HL-60/S4 treated with retinoic acid at 250 ng/mL for 4 days and 3 days (cell line): ENCODE measurements at regions not wholly inside any gene's neighbourhood (a gene's known extent, or its start where the extent isn't known, plus 50 kb on each side); places are given as distances from the start of the nearest gene placed in this dataset.
"Not testable (repeated sequence)": the region's sequence is repeated elsewhere in the genome, so short reads cannot be mapped to it uniquely, and the experiment has no call there.

Source experiments
- in situ Hi-C: fragments of 300-500 bp; cut with MboI; formaldehyde crosslinking; loops from 2 replicates; pipeline ENCODE4 v1.7.0; 2022; ENCODE audit warnings: low sequenced_read_pairs

DNA sequence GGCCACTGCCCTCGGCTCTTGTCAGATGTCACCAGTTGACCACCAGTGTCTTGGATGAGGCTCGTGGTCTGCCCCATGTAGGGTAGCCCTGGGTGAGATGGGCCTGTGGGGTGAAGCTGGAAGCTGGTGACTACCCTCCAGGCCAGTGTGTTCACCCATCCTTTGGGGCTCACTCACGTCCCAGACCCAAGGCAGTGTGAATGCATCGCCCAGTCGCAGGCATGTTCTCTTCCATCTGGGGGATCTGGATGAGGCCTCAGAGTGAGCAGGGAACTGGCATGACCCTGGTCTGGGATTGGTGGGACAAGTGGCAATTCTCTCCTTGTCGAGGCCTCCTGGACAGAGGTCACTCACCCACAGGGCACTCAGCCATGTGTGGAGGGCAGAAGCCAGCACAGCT, 120.1 kb upstream of the PHACTR3 start:
- in situ Hi-C loops = no loop called here

DNA sequence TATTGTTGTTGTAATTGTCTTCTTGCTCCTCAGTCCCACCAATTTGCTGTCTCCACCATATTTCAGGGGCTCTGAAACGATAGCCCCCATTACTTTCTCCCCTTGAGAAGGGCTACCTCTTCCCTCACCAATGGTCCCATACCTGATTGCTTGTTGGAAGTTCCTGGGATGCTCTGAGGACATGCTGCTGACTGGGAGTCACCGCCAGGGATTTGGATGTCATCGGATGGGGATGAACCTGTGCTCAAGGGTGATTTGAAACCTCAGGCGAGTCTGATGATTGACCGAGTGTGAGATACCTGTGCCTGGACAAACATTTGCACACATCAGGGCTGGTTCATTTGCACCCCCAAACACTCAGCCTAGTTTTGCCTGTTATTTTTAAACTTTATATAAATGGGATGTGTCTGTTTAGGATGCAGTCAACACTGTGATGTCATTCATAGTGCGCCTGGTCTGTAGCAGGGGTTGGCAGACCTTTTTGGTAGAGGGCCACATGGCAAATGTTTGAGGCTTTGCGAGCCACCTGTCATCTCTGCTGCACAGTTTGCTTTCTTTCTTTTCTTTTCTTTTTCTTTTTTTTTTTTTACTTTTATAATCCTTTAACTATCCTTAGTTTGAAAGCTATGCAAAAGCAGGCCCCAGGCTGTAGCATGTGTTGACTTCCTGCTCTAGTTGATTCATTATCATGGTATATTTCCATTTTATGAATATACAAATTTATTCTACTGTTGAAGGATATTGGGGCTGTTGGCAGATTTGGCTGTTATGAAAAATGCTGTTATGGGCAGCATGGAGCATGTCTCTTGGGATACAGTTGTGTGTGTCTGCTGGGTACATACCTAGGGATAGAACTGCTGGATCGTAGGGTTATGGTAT, 118.5 kb upstream of the PHACTR3 start:
- in situ Hi-C loops = no loop called here

DNA sequence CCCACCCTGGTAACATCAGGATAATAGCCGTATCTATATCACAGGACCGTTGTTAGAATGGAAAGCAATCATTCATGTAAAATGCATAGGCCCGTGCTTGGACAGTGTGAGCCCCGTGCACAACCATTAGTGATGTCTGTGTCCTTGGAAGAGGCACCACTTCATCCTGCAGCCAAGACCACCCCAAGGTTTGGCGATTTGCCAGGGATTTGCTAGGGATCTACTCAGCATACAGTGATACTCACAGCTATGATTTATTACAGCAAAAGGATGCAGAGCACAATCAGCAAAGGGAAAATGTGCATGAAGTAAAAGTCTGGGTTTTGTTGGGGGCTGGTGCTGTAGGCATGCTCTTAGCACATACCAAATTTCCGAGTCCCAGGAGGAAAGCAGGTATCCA, 115.9 kb upstream of the PHACTR3 start:
- in situ Hi-C loops = not testable (repeated sequence)

DNA sequence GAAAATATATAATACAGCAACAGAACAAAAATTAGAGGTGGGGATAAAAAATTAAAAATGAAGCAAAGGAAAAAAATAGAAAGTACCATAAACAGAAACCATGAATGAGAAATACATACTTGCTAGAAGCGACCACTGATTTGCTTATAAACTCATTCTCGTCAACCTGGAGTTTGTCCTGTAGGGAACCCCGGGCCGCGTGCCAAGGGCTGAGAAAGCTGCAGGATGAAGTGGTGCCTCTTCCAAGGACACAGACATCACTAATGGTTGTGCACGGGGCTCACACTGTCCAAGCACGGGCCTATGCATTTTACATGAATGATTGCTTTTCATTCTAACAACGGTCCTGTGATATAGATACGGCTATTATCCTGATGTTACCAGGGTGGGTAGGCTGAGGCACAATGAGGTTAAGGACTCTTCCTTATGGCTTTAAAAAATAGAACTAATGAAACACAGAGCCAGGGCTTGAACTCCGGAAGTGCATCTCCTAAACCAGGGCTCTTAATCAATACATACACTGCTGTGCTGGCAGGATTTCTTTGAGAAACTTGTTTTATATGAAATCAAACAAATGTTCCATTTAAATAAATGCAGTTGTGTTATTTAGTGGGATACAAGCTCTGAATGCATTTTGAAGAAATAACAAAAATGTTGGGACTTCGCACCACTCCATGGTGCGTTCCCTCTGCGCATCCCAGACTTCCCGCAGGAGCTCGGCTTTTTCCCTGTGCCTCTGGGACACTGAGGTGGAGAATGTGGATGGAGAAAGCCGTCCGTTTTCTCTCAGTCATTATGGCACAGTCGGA, 113.9 kb upstream of the PHACTR3 start:
- in situ Hi-C loops = not testable (repeated sequence)

DNA sequence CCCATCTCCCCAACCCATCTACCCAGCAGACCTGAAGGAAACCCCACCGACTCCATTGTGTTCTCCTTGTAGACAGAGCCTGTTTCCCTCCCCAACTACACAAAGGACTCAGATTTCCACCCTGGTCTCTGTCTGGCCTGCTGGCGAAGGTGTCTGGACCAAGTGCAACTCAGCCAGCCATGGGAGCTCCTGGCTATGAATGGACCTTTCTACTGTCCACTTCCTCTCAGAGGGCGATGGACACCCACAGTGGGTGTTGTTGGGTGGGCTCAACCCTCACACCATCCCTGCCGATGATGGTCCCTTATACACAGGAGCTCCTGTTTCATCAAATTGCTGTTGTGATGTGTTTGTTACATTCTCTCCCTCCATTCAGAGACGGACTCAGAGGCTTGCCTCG, 112.5 kb upstream of the PHACTR3 start:
- in situ Hi-C loops = no loop called here

DNA sequence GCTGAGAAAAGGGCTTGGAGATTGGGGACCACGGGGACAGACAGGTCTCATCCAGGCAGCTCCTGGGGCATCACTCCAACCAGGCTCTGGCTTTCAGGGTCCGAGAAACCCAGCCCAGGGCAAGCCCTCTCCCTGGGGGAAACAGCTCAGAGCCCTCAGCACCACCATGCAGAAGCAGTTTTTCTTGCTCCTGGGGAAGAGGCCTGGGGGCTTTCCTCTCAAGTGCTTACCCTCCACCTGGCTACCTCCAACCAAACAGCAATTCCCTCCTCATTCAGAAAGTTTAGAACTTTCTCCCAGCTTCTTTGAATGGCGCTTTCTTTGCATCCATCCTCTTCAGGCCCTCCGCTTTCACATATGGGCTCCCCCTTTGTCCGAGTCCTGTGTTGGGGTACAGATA, 110.4 kb upstream of the PHACTR3 start:
- in situ Hi-C loops = no loop called here

DNA sequence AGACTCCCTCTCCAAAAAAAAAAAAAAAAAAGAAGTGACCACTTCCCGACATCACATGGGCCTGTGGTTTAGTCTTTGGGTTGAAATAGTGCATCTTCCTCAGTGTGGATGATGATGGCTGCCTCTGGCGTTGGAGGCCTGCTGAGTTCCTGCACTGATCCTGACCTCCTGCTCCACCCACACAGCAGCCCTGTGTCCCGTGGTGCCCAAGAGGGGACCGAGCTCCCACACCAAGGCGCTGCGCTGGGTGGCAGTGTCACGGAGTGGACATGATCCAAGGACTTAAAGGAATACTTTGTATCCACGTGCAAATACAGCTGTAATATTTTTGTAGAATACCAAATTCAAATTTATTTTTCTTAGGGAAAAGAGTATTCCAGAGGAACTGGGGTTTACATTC, 109.2 kb upstream of the PHACTR3 start:
- in situ Hi-C loops = no loop called here

DNA sequence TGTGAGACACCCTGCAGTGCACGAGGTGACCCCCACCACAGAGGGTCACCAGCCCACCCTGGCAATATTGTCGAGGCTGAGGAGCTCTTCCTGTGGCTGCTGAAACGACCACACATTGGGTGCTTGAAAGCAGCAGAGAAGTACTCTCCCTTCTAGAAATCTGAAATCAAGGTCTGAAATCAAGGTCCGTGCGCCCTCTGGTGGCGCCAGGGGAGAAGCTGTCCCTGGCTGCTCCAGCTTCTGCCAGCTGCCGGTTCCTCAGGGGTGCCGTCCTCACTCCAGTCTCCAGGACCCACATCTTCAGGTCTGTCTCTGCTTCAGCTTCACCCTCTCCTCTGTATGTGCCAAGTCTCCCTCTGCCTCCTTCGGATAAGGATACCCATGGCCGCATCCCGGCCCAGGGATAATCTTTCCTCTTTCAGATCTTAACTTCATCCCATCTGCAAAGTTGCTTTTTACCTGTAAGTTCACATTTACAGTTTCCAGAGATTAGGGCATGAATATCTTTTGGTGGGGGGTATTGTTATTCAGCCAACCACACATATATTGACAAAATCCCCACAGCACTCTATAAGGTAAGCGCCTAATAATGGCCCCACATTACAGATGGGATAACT, 108.3 kb upstream of the PHACTR3 start:
- in situ Hi-C loops = no loop called here

DNA sequence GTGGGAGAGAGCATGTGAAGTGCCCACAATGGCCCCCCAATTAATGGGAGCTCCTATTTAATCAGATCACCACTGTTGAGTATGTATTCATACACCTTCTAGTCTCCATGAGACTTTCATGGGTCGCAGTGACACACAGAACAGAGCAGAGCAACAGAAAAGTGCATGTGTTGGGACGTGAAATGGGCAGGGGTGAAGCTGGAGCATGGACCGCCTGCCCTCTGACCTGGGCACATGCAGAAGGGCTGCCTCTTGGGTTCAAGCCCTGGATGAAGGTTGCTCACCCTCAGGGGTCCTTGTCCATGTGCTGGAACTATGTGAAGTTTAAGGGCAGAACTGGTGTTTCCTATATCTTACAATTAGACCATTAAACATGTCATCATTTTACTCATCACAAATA, 106.0 kb upstream of the PHACTR3 start:
- in situ Hi-C loops = no loop called here

DNA sequence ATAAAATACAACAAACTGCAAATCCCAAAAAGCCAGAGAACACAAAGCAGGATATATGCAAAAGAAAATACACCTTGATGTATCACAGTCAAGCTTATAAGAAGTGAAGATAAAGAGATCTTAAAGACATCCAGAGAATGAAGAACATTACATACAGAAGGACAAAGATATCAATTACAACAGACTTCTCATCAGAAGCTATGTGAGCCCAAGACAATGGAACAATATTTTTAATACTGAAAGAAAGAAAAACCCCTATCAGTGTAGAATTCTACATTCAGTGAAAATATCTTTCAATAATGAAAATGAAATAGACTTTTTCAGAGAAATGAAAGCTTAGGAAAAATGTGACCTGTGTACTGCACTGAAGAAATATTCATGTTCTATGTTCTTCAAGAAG, 104.5 kb upstream of the PHACTR3 start:
- in situ Hi-C loops = no loop called here

DNA sequence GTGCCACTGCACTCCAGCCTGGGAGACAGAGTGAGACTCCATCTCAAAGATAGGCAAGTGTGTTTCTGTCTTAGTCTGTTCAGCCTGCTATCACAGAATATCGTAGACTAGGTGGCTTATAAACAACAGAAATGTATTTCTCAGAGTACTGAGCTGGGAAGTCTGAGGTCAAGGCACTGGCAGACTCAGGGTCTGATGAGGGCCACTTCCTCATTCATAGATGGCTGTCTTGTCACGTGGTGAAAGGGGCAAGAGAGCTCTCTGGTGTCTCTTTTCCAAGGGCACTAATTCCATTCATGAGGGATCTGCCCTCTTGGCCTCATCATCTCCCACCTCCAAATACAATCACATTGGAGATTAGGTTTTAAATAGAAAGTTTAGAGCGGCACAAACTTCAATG, 95.6 kb upstream of the PHACTR3 start:
- in situ Hi-C loops = no loop called here

DNA sequence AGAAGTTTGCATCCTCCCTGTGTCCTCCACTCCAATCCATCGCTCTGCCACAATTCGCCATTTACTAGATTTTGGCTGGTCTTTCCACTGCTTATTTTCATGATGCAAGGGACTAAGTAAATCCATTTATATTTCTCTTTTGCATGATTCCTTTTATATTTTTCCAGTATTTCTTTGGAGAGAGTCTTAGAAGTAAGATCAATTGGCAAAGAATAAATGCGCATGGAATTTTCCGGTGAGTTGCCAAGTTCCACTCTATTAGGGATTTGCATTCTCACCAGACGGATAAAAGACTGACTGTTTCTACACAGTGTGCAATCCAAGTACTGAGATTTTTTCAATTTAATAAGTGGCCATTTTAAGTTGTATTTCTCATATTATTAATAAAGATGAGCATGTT, 91.7 kb upstream of the PHACTR3 start:
- in situ Hi-C loops = no loop called here

DNA sequence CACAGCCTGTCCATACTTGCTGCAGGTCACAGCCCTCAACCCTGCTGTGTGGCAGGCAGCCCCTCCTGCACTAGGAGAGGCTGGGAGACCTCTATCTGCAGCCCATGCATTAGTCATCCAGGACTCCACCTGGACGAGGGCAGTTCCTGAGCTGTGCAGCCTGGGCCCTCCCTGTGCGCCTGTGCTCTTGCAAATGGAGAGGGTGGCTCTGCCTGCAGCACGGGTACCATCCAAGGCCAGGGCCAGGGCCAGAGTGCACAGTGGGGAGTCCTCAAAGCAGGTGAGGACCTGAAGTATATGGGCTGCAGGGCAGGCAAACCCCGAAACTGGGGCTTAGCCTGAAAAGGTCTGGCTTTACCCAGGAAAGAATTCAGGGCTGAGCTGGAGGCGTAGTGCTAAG, 89.8 kb upstream of the PHACTR3 start:
- in situ Hi-C loops = no loop called here

DNA sequence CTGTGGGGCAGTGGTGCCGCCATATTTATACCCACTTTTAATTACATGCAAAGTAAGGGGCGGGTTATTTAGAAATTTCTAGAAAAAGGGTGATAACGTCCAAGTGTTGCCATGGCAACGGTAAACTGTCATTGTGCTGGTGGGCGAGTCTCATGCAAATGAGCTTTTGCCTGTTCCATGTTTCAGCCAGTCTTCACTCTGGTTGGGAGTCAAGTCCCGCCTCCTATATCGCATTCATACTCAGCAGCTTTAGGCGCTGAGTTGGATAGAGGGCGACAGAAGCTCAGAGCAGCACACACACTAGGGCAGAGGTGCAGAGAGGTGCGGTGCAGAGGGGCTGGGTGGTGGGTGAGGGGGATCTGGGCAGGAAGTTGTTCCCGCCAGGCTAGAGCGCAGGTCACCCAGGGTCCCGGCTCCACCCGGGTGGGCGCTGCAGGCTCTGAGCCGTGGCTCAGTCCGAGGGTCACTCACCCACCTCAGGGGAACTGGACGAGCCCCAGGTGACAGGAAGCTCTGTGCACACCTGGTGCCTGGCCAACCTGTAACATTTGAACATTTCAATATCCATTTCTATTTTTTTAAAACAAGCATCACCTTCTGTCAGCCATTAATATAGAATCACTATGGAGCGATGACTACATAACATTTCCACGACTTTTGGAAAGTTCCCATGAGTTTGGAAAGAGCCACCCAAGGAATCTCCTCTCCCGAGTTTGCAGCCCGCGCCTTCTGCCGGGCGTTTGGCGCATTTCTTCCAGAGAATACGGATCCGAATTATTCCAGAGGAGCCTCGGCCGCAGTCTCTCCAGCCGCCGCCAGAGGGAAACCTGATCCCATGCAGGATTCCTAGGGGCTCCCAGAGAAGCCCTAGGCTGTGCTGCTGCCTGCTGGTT, 89.1 kb upstream of the PHACTR3 start:
- in situ Hi-C loops = no loop called here

DNA sequence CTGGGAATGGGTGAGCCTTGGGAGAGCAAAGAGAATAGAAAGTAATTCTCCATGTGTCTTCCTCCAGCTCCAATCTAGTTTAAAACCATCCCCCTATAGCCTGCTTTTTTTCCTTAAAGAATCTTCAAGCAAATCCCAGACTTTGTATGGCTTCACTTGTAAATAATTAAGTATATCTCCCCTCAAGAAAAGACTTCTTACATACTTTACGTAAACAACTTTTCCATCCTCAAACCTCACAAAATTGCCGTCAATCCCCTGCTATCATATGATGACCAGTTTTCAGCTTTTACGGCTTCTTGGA, 88.5 kb upstream of the PHACTR3 start:
- in situ Hi-C loops = no loop called here

DNA sequence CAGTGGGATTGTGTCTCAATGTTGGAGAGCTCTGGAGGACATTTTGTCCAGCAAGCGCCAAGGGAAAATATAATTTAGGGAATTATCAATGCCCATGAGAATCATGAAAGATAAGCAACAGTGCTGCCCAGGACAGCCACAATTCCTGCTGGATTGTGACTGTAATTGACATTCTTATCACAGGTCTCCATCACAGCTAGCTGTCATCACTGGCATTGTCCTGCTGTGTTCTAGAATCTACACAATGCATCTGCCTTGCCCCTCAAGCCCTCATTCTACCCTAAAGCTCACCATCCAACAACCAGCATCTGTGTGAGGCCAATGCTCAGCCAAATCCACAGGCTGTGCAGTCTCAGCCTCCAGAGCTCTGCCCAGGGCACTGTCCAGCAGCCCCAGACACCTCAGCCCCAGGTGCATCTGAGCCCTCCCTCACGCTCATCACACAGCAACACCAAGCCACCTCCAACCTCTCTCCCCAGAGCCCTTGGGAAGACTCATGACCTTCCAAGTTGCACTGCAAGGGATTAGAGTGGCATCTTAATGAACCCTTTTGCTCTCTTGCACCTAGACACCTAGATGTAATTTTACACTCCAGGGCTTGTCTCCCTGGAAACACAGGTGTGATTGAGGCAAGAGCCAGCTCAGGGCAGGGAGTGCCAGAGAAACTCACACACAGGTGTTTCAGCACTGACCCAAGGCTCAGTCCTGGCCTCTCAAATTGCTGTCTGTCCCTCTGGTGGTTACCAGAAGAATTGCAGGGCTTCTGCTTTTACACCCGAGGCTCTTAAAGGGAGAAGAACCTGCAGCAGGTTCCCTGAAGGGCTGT, 85.2 kb upstream of the PHACTR3 start:
- in situ Hi-C loops = no loop called here

DNA sequence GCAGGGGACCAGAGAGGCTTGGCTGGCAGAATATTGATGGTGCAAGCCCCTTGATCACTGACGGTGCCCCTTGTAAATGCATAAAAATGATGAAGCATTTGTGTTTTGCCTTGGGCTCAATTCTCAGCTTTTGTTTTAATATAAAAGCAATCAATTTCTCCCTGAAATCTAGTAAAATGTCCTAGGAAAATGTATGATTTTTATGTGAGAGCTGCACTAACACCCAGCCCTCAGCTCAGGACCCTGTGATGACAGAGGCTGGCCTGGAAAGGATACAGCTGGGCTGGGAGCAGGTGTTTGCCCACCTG, 84.7 kb upstream of the PHACTR3 start:
- in situ Hi-C loops = no loop called here

DNA sequence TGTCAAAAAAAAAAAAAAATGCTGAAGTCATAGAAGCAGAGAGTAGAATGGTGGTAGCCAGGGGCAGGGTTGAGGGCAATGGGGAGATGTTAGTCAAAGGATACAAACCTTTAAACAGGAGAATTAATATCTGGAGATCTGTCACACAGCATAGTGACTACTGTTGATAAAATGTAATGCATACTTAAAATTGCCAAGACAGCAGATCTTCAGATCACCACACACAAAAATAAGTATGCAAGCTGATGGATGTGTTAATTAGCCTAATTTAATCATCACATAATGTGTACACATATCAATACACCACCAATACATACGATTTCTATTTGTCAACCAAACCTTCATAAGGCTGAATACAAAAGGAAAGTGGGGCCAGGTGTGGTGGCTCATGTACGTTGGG, 83.5 kb upstream of the PHACTR3 start:
- in situ Hi-C loops = no loop called here

DNA sequence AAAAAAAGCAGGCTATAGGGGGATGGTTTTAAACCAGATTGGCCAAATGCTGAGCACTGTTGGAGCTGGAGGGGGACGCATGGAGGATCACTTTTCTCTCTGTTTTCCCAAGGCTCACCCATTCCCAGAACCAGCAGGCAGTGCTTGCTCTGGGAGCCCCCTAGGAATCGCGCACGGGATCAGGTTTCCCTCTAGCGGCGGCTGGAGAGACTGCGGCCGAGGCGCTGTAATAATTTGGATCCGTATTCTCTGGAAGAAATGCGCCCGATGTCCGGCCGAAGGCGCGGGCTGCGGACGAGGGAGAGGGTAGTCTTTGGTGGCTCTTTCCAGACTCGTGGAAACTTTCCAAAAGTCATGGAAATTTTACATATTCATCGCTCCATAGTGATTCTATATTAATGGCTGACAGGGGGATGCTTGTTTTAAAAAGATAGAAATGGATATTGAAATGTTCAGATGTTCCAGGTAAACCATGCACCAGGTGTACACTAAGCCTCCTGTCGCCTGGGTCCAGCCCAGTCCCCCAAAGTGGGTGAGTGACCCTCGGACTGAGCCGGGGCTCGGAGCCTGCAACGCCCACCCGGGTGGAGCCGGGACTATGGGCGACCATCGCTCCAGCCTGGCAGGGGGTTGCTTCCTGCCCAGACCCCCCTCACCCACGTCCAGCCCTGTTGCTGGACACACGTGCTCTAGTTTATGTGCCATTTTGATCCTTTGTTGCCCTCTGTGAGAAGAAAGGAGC, 78.7 kb upstream of the PHACTR3 start:
- in situ Hi-C loops = no loop called here
